H1 (cell line): ENCODE measurements at regions not wholly inside any gene's neighbourhood (a gene's known extent, or its start where the extent isn't known, plus 50 kb on each side); places are given as distances from the start of the nearest gene placed in this dataset.

Experiments
- CTCF ChIA-PET: fragments of 300-600 bp; sonication (Branson Sonifier 250); formaldehyde crosslinking; loops from one replicate; lab custom pipeline; 2021; ENCODE audit not compliant: partially characterized antibody; lab: Charles Lee
- POLR2A ChIA-PET: fragments of 300-600 bp; sonication (Branson Sonifier 250); formaldehyde crosslinking; loops from one replicate; lab custom pipeline; 2021; ENCODE audit warnings: inconsistent platforms; ENCODE audit not compliant: partially characterized antibody; lab: Charles Lee
- DNase-seq, 2 experiments: peaks; one replicate each; pipeline versions ENCODE4 v3.0.0 to v3.0.0-alpha.2; 2010 to 2022; ENCODE audit warnings: low spot score in 2 of 2, low read depth in 1 of 2, mixed read lengths in 1 of 2
- FAIRE-seq: peaks from 2 replicates; lab custom pipeline; 2011; peaks lifted over from hg19 to GRCh38; lab: Jason Lieb, UNC
- H2AFZ ChIP-seq: 2 replicates; pipeline ENCODE4 v1.8.1; 2012; ENCODE audit warnings: low read length, inconsistent platforms
- H2AK5ac ChIP-seq: 2 replicates; pipeline ENCODE4 v1.6.1; 2013; ENCODE audit warnings: low read depth, low read length
- H2BK120ac ChIP-seq: replicated peaks from 2 replicates; pipeline ENCODE3; 2013; ENCODE audit warnings: low read depth, low read length, inconsistent platforms
- H2BK12ac ChIP-seq: 2 replicates; pipeline ENCODE4 v1.6.1; 2013; ENCODE audit warnings: low read depth, low read length
- H2BK15ac ChIP-seq: 2 replicates; pipeline ENCODE4 v1.6.1; 2013; ENCODE audit warnings: low read length
- H2BK20ac ChIP-seq: 2 replicates; pipeline ENCODE4 v1.6.1; 2013; ENCODE audit warnings: low read length
- H2BK5ac ChIP-seq: 2 replicates; pipeline ENCODE4 v1.6.1; 2013; ENCODE audit warnings: low read depth, low read length
- H3K14ac ChIP-seq: 2 replicates; pipeline ENCODE4 v1.6.1; 2013; ENCODE audit warnings: inconsistent platforms; ENCODE audit not compliant: insufficient read length
- H3K18ac ChIP-seq: 2 replicates; pipeline ENCODE4 v1.6.1; 2013; ENCODE audit warnings: low read length; ENCODE audit errors: extremely low read depth
- H3K23ac ChIP-seq: 2 replicates; pipeline ENCODE4 v1.6.1; 2013; ENCODE audit warnings: inconsistent platforms; ENCODE audit not compliant: insufficient read length
- H3K23me2 ChIP-seq: 2 replicates; pipeline ENCODE4 v1.6.1; 2013; ENCODE audit warnings: low read depth, low read length
- H3K27ac ChIP-seq: 2 replicates; pipeline ENCODE4 v1.6.1; 2011; ENCODE audit warnings: low read depth, low read length, inconsistent platforms
- H3K27me3 ChIP-seq, 4 experiments: replicated peaks in 1 of 4; 1 replicate in 1 of 4; 2 replicates in 3 of 4; pipeline versions ENCODE4 v1.6.1 to v1.8.1; 2011 to 2013; ENCODE audit warnings: low read length in 3 of 4, mild to moderate bottlenecking in 3 of 4, inconsistent platforms in 2 of 4, mixed read lengths in 2 of 4, moderate library complexity in 1 of 4; ENCODE audit not compliant: control insufficient read depth in 3 of 4, insufficient read depth in 3 of 4; ENCODE audit errors: extremely low read depth in 1 of 4
- H3K36me3 ChIP-seq, 4 experiments: 2 replicates each; pipeline versions ENCODE4 v1.6.1 to v1.8.1; 2011 to 2013; ENCODE audit warnings: mild to moderate bottlenecking in 4 of 4, low read length in 3 of 4, moderate library complexity in 2 of 4, control low read depth in 1 of 4, inconsistent platforms in 1 of 4; ENCODE audit not compliant: insufficient read depth in 4 of 4, control insufficient read depth in 2 of 4
- H3K4ac ChIP-seq: replicated peaks from 2 replicates; pipeline ENCODE3; 2013; ENCODE audit warnings: low read length, low read depth, mixed read lengths, inconsistent platforms; ENCODE audit not compliant: insufficient read length
- H3K4me1 ChIP-seq, 4 experiments: replicated peaks in 1 of 4; 1 replicate in 1 of 4; 2 replicates in 3 of 4; pipeline versions ENCODE4 v1.6.1 to v1.8.1; 2011 to 2013; ENCODE audit warnings: low read length in 3 of 4, inconsistent platforms in 2 of 4, mixed read lengths in 1 of 4; ENCODE audit not compliant: insufficient read depth in 4 of 4, control insufficient read depth in 3 of 4
- H3K4me2 ChIP-seq, 2 experiments: 2 replicates each; pipeline versions ENCODE4 v1.6.1 to v1.8.1; 2011 to 2013; ENCODE audit warnings: low read depth in 2 of 2, low read length in 2 of 2, control low read depth in 1 of 2, inconsistent platforms in 1 of 2, mild to moderate bottlenecking in 1 of 2; ENCODE audit not compliant: insufficient read depth in 1 of 2
- H3K4me3 ChIP-seq, 4 experiments: fragments of 200-600, 300-600 bp in 1 of 4; sonication (generic), shearing (Covaris generic), sonication (Bioruptor Twin) in 1 of 4; 2 replicates each; pipeline versions ENCODE4 v1.5.1 to v1.8.1; 2011 to 2016; ENCODE audit warnings: low read length in 4 of 4, low read depth in 3 of 4, control low read depth in 2 of 4, inconsistent platforms in 2 of 4, mild to moderate bottlenecking in 2 of 4, mixed read lengths in 1 of 4, moderate library complexity in 1 of 4; ENCODE audit not compliant: insufficient read depth in 2 of 4; ENCODE audit errors: extremely low read depth in 1 of 4
- H3K56ac ChIP-seq: replicated peaks from 2 replicates; pipeline ENCODE3; 2013; ENCODE audit warnings: low read depth, mild to moderate bottlenecking, mixed read lengths, low read length, inconsistent platforms; ENCODE audit not compliant: insufficient read length
- H3K79me1 ChIP-seq: 2 replicates; pipeline ENCODE4 v1.6.1; 2013; ENCODE audit warnings: low read depth, low read length, control low read depth
- H3K79me2 ChIP-seq, 2 experiments: 2 replicates each; pipeline versions ENCODE4 v1.6.1 to v1.8.1; 2012 to 2013; ENCODE audit warnings: low read length in 2 of 2, mild to moderate bottlenecking in 2 of 2, inconsistent platforms in 1 of 2; ENCODE audit not compliant: insufficient read depth in 2 of 2, control insufficient read depth in 1 of 2
- H3K9ac ChIP-seq, 4 experiments: replicated peaks in 1 of 4; 1 replicate in 1 of 4; 2 replicates in 3 of 4; pipeline versions ENCODE4 v1.6.1 to v1.8.1; 2011 to 2013; ENCODE audit warnings: low read depth in 3 of 4, low read length in 3 of 4, control low read depth in 2 of 4, mild to moderate bottlenecking in 2 of 4, moderate library complexity in 2 of 4, inconsistent platforms in 1 of 4; ENCODE audit errors: extremely low read depth in 1 of 4
- H3K9me3 ChIP-seq, 2 experiments: 2 replicates each; pipeline versions ENCODE4 v1.6.1 to v1.8.1; 2012 to 2013; ENCODE audit warnings: mild to moderate bottlenecking in 2 of 2, moderate library complexity in 2 of 2, control low read depth in 1 of 2, inconsistent platforms in 1 of 2, low read depth in 1 of 2, low read length in 1 of 2, mixed read lengths in 1 of 2; ENCODE audit not compliant: insufficient read depth in 2 of 2
- H4K20me1 ChIP-seq, 2 experiments: replicated peaks in 1 of 2; 2 replicates each; pipeline versions ENCODE3 to v1.8.1; 2011 to 2013; ENCODE audit warnings: inconsistent platforms in 2 of 2, low read length in 2 of 2, mild to moderate bottlenecking in 1 of 2; ENCODE audit not compliant: insufficient read depth in 2 of 2, control insufficient read depth in 1 of 2
- H4K5ac ChIP-seq: 2 replicates; pipeline ENCODE4 v1.6.1; 2013; ENCODE audit warnings: low read length, low read depth, mixed read lengths, inconsistent platforms; ENCODE audit not compliant: insufficient read length
- H4K8ac ChIP-seq: 2 replicates; pipeline ENCODE4 v1.8.0; 2013; ENCODE audit warnings: mild to moderate bottlenecking, moderate library complexity, low read length, inconsistent platforms; ENCODE audit not compliant: insufficient read depth; ENCODE audit errors: extremely low read depth
- H4K91ac ChIP-seq: replicated peaks from 2 replicates; pipeline ENCODE3; 2013; ENCODE audit warnings: low read length, mixed read lengths, inconsistent platforms; ENCODE audit not compliant: insufficient read length
- NRF1 ChIP-seq: IDR thresholded peaks from 2 replicates; pipeline ENCODE4 v1.6.1; 2011; ENCODE audit warnings: mild to moderate bottlenecking, low read depth, low read length, improper control_type of control experiment
- RAD21 ChIP-seq, 2 experiments: IDR thresholded peaks in 1 of 2; conservative IDR thresholded peaks in 1 of 2; 2 replicates each; pipeline ENCODE4 v1.6.1; 2011; ENCODE audit warnings: low read depth in 2 of 2, low read length in 2 of 2, improper control_type of control experiment in 1 of 2, inconsistent platforms in 1 of 2, mild to moderate bottlenecking in 1 of 2, moderate library complexity in 1 of 2
- WGBS, 2 experiments: shearing (Covaris generic) in 1 of 2; methylation state at CpG; one replicate each; pipeline versions ENCODE4 v1.1.6 to v1.1.7; 2013 to 2015; ENCODE audit warnings: low lambda C conversion rate in 2 of 2, mixed read lengths in 2 of 2, inconsistent platforms in 1 of 2, low coverage in 1 of 2, missing lambda C conversion rate in 1 of 2; ENCODE audit not compliant: insufficient replicate concordance in 2 of 2, insufficient coverage in 1 of 2, insufficient read length in 1 of 2; ENCODE audit errors: extremely low coverage in 1 of 2, missing lambda C conversion rate in 1 of 2; 5-methylcytosine and 5-hydroxymethylcytosine counted together
- TF ChIP-seq, protein P1 (sequence below), 3 experiments: IDR thresholded peaks; 1 replicate in 2 of 3; 2 replicates in 1 of 3; pipeline versions ENCODE4 v1.5.1 to v1.6.1; 2011; ENCODE audit warnings: low read length in 3 of 3, mild to moderate bottlenecking in 3 of 3, inconsistent platforms in 2 of 3, low read depth in 1 of 3, moderate library complexity in 1 of 3; ENCODE audit not compliant: insufficient read depth in 1 of 3; ENCODE audit errors: control extremely low read depth in 1 of 3

DNA sequence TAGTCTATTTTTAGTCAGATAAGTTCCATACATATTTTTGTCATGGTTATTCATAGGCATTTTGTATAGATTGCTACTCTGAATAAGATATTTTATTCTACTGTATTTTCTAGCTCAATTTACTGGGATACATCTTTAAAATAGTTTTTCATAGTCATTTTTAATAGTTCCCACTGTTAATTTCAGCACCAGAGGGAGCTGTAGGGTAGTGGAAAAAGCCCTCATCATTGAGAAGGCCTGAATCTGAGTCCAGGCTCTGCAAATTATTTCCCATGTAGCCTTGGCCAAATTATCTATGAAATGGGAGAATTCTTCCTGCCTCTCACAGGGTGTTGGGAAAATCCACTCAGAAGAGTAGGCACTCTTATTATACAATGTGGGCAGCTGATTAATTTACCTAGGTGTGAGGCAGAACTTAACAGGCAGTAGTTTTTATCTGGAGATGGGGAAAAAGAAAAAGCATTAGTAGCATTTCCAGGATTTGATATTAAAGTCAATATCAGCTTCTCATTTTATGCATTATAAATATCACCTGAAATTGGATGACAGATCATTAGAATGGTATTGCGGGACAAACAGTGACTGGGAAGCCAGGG is 102.9 kb upstream of the PAQR3 start:
- no peak overlapping the region for H3K4me3 ChIP-seq
- no peak overlapping the region for H3K27ac ChIP-seq
- no peak overlapping the region for H3K18ac ChIP-seq
- FAIRE-seq (peak; percentile 68), DNase-seq (no peak)
- H2BK5ac ChIP-seq, result no peak overlapping the region
- no peak overlapping the region for H3K4me2 ChIP-seq
- H2AK5ac ChIP-seq, result no peak overlapping the region
- H2BK20ac ChIP-seq, result no peak overlapping the region
- ChIA-PET POLR2A (no interaction called here), CTCF (interaction anchor here (0.6 to 2.0 kb wide), 18 partner anchors 10 to 905 kb away, joined by 3 to 12 read pairs (median 3); no protein-coding TSS in a partner anchor)
- no peaks in the 10 kb centered on the region for H3K23me2 ChIP-seq
- no peak overlapping the region for H2BK15ac ChIP-seq
- no peaks in the 10 kb centered on the region for H3K9me3 ChIP-seq
- no peaks in the 10 kb centered on the region for H4K20me1 ChIP-seq
- H4K91ac ChIP-seq, result no peak overlapping the region
- no peak overlapping the region for H2BK12ac ChIP-seq
- no peaks in the 10 kb centered on the region for H3K79me1 ChIP-seq
- TF ChIP-seq, protein P1, sequence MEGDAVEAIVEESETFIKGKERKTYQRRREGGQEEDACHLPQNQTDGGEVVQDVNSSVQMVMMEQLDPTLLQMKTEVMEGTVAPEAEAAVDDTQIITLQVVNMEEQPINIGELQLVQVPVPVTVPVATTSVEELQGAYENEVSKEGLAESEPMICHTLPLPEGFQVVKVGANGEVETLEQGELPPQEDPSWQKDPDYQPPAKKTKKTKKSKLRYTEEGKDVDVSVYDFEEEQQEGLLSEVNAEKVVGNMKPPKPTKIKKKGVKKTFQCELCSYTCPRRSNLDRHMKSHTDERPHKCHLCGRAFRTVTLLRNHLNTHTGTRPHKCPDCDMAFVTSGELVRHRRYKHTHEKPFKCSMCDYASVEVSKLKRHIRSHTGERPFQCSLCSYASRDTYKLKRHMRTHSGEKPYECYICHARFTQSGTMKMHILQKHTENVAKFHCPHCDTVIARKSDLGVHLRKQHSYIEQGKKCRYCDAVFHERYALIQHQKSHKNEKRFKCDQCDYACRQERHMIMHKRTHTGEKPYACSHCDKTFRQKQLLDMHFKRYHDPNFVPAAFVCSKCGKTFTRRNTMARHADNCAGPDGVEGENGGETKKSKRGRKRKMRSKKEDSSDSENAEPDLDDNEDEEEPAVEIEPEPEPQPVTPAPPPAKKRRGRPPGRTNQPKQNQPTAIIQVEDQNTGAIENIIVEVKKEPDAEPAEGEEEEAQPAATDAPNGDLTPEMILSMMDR (IDR thresholded peaks at IDR 0.05; ENCODE audit: control extremely low read depth in 1 of 3, insufficient read depth in 1 of 3, low read depth in 1 of 3, low read length in 3 of 3), result peak in 2 of 3 experiments; percentile 46 to 49; a peak in 3 of 4 replicates
- peak; percentile 81 to 82 for TF ChIP-seq RAD21 (IDR thresholded peaks at IDR 0.05 in 1 of 2, conservative IDR thresholded peaks at IDR 0.05 in 1 of 2; ENCODE audit: low read depth in 2 of 2, low read length in 2 of 2)
- TF ChIP-seq NRF1, result no peak
- H3K79me2 ChIP-seq, result no peaks in the 10 kb centered on the region
- H3K23ac ChIP-seq, result no peak overlapping the region
- no peaks in the 10 kb centered on the region for H3K4me1 ChIP-seq
- H3K14ac ChIP-seq, result no peak overlapping the region
- H4K5ac ChIP-seq, result no peak overlapping the region
- H2BK120ac ChIP-seq, result no peak overlapping the region
- no peak overlapping the region for H4K8ac ChIP-seq
- no peak overlapping the region for H3K56ac ChIP-seq
- no peaks in the 10 kb centered on the region for H3K36me3 ChIP-seq
- H2AFZ ChIP-seq, result no peak overlapping the region
- 82% methylated on average over 1 of the region's 1 CpG; no CpG with 5 or more reads in 1 of the 2 experiments for WGBS, 2 experiments
- H3K9ac ChIP-seq, result no peak overlapping the region
- H3K4ac ChIP-seq, result no peak overlapping the region
- H3K27me3 ChIP-seq, result no peaks in the 10 kb centered on the region
